ENCODE measurements at regions not wholly inside any gene's neighbourhood (a gene's known extent, or its start where the extent isn't known, plus 50 kb on each side); places are given as distances from the start of the nearest gene placed in this dataset.

GRCh38 chr1:235018720-235019444 lies 109.8 kb downstream of the TOMM20 start:
- Histone ChIP-seq H3K27ac (ENCODE audit: low read depth, low read length) (peak overlapping the region; percentile 43), H3K4me3 (ENCODE audit: low read depth, low read length) (no peak overlapping the region), H3K27me3 (ENCODE audit: control insufficient read depth, insufficient read depth, low read length) (no peaks in the 10 kb centered on the region), H3K9me3 (ENCODE audit: control insufficient read depth, insufficient read depth, low read length) (no peaks in the 10 kb centered on the region; the same call in 1 of the 2 replicates)
- ChIA-PET CTCF (interaction anchor here (1.0 to 2.5 kb wide), 2 partner anchors 65 to 532 kb away, joined by 3 to 6 read pairs; no protein-coding TSS in a partner anchor), POLR2A (interaction anchor here (1.4 kb wide), 1 partner anchor 22 kb away, joined by 3 read pairs; no protein-coding TSS in a partner anchor)
- DNase-seq (ENCODE audit: low read depth, low spot score): no peak
- no peak for TF ChIP-seq CTCF (IDR thresholded peaks at IDR 0.05; ENCODE audit: low read depth, low read length)

GRCh38 chr1:235018161-235018560 lies 110.5 kb downstream of the TOMM20 start:
- peak; percentile 92 for DNase-seq (ENCODE audit: low read depth, low spot score)
- Histone ChIP-seq H3K27me3 (ENCODE audit: control insufficient read depth, insufficient read depth, low read length) (no peaks in the 10 kb centered on the region), H3K4me3 (ENCODE audit: low read depth, low read length) (no peak overlapping the region), H3K27ac (ENCODE audit: low read depth, low read length) (peak overlapping the region; percentile 69), H3K9me3 (ENCODE audit: control insufficient read depth, insufficient read depth, low read length) (no peaks in the 10 kb centered on the region; the same call in 1 of the 2 replicates)
- ChIA-PET CTCF (interaction anchor here (1.0 to 2.5 kb wide), 2 partner anchors 65 to 531 kb away, joined by 3 to 6 read pairs; no protein-coding TSS in a partner anchor), POLR2A (interaction anchor here (1.4 kb wide), 1 partner anchor 21 kb away, joined by 3 read pairs; no protein-coding TSS in a partner anchor)
- no peak for TF ChIP-seq CTCF (IDR thresholded peaks at IDR 0.05; ENCODE audit: low read depth, low read length)

- TF ChIP-seq CTCF (IDR thresholded peaks at IDR 0.05; ENCODE audit: low read depth, low read length): no peak
- no peak overlapping the region for H3K4me3 ChIP-seq (ENCODE audit: low read depth, low read length)
- POLR2A ChIA-PET: interaction anchor here (1.4 kb wide), 1 partner anchor 21 kb away, joined by 3 read pairs; no protein-coding TSS in a partner anchor
- no peak for DNase-seq (ENCODE audit: low read depth, low spot score)
- CTCF ChIA-PET: interaction anchor here (2.5 kb wide), 1 partner anchor 531 kb away, joined by 6 read pairs; no protein-coding TSS in a partner anchor
- H3K27me3 ChIP-seq (ENCODE audit: control insufficient read depth, insufficient read depth, low read length): no peaks in the 10 kb centered on the region
- peak overlapping the region; percentile 69 for H3K27ac ChIP-seq (ENCODE audit: low read depth, low read length)
- H3K9me3 ChIP-seq (ENCODE audit: control insufficient read depth, insufficient read depth, low read length): no peaks in the 10 kb centered on the region; the same call in 1 of the 2 replicates
Observed at GRCh38 chr1:235017719-235018118, 110.9 kb downstream of the TOMM20 start.

GRCh38 chr1:235017191-235017590 lies 111.4 kb downstream of the TOMM20 start:
- POLR2A ChIA-PET: no interaction called here
- TF ChIP-seq CTCF (IDR thresholded peaks at IDR 0.05; ENCODE audit: low read depth, low read length): no peak
- no peak for DNase-seq (ENCODE audit: low read depth, low spot score)
- Histone ChIP-seq H3K9me3 (ENCODE audit: control insufficient read depth, insufficient read depth, low read length) (no peaks in the 10 kb centered on the region; the same call in 1 of the 2 replicates), H3K27me3 (ENCODE audit: control insufficient read depth, insufficient read depth, low read length) (no peaks in the 10 kb centered on the region), H3K4me3 (ENCODE audit: low read depth, low read length) (no peak overlapping the region), H3K27ac (ENCODE audit: low read depth, low read length) (peak overlapping the region; percentile 69)
- CTCF ChIA-PET: interaction anchor here (2.5 kb wide), 1 partner anchor 530 kb away, joined by 6 read pairs; no protein-coding TSS in a partner anchor

Measured in AG04450 (cell line).